LNCaP clone FGC (cell line): ENCODE measurements at regions not wholly inside any gene's neighbourhood (a gene's known extent, or its start where the extent isn't known, plus 50 kb on each side); places are given as distances from the start of the nearest gene placed in this dataset.
A peak's percentile ranks its signal among the peaks of the same experiment; 100 is the strongest.

Experiments
- DNase-seq: peaks from one replicate; pipeline ENCODE4 v3.0.0-alpha.2; 2011; ENCODE audit warnings: low read depth
- H3K4me3 ChIP-seq: 2 replicates; pipeline ENCODE4 v1.5.1; 2011; ENCODE audit warnings: mild to moderate bottlenecking, low read depth, low read length, control low read depth
- TF ChIP-seq, protein P1 (sequence below): IDR thresholded peaks from 2 replicates; pipeline ENCODE4 v1.5.1; 2012; ENCODE audit warnings: mild to moderate bottlenecking; ENCODE audit not compliant: control insufficient read depth, insufficient read depth; ENCODE audit errors: extremely low read depth

DNA sequence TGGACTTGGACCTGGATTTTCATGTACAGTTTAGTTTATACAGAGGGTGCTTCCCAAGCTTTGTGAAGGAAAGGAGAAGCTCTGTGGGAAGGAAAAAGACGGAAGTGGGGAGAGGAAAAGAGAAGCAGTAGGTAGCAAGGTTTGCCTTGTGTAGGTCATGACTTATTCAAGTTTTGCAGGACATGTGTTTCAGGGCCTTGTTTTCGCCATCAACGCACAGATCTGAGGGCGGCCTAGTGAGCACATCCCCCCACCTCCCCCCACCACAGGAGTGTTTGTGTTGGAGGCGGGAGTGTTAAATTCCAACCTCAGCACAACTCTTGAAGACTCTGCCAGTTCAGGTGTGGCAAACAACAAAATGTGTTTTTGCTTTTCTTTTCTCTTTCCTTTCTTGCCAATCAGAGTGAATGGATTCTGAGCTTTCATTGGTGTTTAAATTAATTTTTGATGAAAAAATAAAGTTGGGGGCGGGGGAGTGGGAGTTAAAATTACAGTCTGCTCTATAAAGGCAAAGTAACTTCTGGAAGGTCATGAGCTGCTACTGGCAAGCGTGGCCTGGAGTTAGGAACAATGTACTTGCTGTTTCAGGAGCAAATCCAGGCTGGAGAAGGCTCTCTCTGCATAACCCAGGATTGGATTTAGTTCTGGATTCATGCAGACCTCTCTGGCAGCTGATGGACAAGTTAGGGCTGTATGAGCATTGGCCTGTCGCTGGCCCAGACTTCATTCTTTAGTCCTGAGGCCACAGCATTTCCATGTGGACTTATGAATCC, 338.5 kb downstream of the CD83 start:
- TF ChIP-seq, protein P1, sequence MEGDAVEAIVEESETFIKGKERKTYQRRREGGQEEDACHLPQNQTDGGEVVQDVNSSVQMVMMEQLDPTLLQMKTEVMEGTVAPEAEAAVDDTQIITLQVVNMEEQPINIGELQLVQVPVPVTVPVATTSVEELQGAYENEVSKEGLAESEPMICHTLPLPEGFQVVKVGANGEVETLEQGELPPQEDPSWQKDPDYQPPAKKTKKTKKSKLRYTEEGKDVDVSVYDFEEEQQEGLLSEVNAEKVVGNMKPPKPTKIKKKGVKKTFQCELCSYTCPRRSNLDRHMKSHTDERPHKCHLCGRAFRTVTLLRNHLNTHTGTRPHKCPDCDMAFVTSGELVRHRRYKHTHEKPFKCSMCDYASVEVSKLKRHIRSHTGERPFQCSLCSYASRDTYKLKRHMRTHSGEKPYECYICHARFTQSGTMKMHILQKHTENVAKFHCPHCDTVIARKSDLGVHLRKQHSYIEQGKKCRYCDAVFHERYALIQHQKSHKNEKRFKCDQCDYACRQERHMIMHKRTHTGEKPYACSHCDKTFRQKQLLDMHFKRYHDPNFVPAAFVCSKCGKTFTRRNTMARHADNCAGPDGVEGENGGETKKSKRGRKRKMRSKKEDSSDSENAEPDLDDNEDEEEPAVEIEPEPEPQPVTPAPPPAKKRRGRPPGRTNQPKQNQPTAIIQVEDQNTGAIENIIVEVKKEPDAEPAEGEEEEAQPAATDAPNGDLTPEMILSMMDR: no peak
- H3K4me3 ChIP-seq: no peak overlapping the region
- DNase-seq: no peak

DNA sequence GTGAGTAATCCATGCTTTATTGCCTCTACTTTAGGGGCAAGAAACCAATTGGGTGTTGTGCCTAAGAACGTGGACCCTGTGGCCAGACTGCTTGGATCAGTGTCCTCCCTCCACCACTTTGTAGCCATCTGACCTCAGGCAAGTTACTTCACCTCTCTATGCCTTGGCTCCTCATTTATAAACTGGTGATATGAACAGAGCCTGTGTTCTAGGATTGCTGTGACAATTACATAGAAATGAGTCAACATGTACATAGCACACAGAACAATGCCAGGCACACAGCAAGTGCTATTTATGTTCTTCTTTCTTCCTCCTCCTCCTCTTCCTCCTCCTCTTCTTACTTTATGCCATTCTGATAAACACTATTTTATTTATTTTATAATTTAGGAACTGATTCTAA, 339.4 kb downstream of the CD83 start:
- H3K4me3 ChIP-seq: no peak overlapping the region
- TF ChIP-seq, protein P1: no peak
- DNase-seq: no peak

DNA sequence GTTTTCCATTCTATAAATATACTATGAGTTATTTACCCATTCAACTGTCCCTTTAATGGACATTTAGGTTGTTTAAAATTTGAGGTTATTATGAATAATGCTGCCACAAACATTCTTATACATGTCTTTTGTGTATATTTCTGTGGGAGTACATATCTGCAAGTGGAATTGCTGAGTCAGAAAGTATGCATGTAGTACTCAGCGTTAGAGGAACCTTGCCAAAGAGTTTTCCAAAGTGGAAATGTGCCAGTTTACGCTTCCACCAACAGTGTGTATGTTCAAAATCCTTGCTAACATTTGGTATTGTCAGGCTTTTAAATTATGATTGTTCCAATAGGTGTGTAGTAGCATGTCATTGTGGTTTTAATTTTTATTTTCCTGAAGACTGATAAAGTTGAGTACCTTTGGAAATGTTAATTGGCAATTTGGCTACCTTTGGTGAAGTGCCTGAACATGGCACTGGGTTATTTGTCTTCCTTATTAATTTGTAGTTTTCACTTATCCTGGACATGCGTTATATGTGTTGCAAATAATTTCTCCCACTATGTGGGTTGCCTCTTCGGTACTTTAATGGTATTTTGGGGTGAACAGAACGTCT, 341.2 kb downstream of the CD83 start:
- no peak overlapping the region for H3K4me3 ChIP-seq
- DNase-seq: peak; percentile 46
- TF ChIP-seq, protein P1: no peak

DNA sequence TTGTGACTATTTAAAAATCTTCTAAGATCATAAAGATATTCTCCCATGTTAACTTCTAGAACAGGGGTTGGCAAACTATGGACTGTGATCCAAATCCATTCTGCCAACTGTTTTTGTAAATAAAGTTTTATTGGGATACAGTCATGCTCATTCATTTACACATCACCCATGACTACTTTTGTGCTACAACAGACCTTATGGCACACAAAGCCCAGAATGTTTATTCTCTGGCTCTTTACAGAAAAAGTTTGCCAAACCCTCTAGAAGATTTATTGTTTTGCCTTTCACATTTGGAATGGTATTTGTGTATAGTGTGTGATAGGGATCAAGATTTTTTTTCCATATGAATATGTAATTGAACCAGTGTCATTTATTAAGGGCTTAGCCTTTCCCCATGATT, 341.7 kb downstream of the CD83 start:
- peak; percentile 86 for DNase-seq
- H3K4me3 ChIP-seq: no peak overlapping the region
- TF ChIP-seq, protein P1: no peak

DNA sequence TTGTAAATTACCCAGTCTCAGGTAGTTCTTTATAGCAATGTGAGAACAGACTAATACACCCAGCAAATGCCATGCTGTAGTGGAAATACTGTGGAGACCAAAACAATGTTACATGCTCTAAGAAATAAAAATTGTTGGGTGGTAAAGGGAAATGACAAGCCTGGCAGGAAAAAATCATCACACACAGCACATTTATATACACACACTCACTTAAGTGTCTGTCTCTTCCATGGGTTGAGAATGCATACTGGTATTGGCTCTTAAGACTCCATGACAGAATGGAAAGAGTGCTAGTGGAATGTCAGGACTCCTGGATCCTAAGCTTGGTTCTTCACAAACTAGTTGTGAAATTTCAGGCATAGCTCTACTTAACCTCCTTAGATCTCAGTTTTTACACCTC, 343.0 kb downstream of the CD83 start:
- no peak for DNase-seq
- no peak overlapping the region for H3K4me3 ChIP-seq
- TF ChIP-seq, protein P1: no peak

DNA sequence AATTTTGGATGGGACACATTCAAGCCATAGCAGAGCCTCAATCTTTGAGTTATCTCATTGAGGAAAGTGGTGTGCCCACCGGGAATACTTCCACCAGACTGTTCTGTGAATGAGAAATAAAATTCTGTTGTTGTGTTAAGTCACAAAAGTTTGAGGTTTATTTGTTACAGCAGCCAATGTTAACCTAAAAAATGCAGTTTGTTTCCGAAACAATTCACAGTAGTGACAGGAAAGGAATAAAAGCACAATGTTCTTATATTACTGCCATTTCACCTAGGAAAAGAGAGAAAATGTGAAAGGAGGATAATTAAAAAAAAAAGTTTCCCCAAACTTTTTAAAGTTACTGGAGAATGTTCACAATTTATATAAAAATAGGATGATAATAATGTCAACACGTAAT, 344.6 kb downstream of the CD83 start:
- TF ChIP-seq, protein P1: no peak
- no peak for DNase-seq

More for the DNA sequence above, 344.6 kb downstream of the CD83 start:
- no peak overlapping the region for H3K4me3 ChIP-seq
